ENCODE measurements at regions not wholly inside any gene's neighbourhood (a gene's known extent, or its start where the extent isn't known, plus 50 kb on each side); places are given as distances from the start of the nearest gene placed in this dataset.

DNA sequence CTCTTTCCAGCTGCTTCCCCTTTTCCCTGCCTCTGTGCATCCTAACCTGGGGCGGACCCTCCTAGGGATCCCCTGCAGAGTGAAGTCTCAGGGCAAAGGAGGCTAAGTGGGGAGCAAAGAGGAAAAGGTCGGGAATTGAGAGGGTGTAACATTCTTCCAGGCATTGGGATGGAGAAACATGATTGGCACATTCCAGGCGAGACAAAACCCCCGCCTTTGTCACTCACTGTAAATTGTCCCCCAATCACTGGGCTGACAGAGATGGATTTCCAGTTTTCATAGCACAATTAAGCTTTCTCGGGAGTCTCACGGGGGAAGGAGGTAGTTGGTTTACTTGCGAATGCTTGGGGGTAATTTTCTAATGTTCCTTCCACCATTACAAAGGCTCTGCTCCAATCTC lies 74.9 kb downstream of the MIAT start:
- DNase-seq (ENCODE audit: low read depth): no peak

DNA sequence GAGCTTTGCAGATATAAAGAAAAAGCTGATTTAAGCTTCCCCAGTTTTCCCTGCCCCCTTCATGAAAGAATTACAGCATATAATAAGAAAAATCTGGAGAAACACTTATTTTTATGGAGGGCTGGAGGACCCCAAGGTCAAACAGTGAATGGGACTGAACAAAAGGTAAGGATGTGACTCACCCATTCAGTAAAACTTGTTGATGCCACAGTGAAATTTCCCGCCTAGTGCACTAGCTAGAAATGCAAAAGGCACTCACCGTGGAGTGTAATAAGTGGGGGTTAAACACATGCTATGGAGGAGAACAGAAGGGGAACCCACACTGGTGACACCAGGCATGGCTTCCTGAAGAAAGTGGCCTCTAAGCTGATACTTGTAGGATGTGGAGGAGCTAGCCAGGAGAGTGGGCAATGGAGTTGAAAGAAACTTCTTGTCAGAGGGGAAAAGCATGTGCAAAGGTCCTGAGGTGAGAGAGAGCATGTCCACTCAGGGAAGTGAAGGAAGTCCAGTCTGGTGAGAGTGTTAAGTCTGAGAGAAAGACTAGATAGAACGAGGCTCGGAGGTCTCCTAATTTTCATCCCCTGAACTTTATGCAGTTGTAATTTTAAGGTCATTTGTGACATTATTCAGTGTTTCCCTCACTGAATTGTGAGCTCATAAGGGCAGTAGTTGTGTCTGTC lies 77.1 kb downstream of the MIAT start:
- DNase-seq (ENCODE audit: low read depth): no peak

DNA sequence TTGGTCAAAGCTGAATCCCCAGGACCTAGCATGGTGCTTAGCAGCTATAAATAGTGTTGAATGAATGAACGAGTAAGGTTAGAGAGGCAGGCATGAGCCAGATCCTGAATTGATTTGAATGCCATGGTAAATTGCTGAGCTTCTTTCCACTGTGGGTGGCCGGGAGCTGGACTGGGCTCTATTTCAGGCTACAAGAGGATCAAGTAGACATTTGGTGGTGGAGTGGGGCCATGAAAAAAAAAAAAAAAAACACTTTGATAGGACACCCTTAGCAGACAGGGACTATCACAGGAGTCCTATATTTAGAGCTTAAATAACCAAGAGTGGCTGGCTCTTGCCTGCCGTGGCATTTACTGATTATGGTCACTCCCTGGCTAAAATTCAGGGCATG lies 77.6 kb downstream of the MIAT start:
- no peak for DNase-seq (ENCODE audit: low read depth)

DNA sequence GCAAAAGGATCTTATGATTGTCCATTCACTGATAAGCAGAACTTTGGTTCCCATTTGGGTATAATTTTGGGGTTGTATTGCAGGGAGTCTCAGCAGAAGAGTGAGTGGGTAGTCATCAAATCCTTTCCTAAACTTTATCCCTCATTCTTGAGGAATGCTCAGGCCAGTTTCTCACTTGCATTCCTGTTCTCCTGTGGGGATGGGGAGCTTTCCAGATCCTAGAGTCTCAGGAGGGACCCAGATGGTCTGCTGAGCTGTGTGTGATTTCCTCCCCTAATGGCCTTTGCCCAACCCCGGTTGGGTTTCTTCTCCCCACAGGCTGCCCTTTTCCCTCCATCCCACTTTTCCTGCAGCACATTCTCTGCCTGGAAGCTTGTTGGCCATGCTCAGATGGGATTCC lies 79.9 kb downstream of the MIAT start:
- DNase-seq (ENCODE audit: low read depth): no peak

DNA sequence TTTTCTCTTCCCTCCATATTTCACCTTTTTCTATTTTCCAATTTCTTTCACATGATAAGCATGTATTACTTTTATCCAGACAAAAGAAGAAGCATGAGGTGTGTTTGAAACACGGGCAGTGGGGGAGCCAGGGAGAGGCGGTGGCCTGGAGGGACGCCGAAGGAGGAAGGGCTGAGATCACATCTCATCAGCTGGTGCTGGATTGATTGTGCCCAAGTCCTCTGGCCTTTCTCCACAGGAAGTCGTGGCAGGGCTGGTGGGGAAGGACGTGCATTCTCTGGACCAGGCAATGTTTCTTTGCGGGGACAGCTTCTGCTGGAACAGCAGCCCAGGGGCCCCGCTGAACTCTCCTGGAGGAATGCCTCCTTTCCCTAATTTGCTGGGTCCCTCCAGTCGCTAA lies 82.9 kb downstream of the MIAT start:
- no peak for DNase-seq (ENCODE audit: low read depth)

DNA sequence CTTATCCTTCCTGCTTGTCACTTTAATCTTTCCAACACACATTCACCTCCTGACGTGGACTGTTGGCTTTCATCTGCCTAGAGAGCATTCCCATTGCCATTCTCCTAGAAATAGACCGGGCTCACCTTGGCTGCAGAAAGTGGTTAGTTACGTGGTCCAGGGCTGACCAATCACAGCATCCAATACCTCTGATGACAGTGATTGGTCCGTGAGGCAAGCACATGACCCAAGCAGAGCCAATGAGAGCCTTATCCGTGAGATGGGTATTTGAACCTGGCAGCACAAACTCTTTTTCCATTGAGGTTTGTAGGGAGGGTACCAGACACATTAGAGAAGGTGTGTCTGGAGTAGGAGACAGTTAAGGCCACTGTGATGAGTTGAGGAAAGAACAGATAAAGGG lies 85.8 kb downstream of the MIAT start:
- DNase-seq (ENCODE audit: low read depth): no peak

DNA sequence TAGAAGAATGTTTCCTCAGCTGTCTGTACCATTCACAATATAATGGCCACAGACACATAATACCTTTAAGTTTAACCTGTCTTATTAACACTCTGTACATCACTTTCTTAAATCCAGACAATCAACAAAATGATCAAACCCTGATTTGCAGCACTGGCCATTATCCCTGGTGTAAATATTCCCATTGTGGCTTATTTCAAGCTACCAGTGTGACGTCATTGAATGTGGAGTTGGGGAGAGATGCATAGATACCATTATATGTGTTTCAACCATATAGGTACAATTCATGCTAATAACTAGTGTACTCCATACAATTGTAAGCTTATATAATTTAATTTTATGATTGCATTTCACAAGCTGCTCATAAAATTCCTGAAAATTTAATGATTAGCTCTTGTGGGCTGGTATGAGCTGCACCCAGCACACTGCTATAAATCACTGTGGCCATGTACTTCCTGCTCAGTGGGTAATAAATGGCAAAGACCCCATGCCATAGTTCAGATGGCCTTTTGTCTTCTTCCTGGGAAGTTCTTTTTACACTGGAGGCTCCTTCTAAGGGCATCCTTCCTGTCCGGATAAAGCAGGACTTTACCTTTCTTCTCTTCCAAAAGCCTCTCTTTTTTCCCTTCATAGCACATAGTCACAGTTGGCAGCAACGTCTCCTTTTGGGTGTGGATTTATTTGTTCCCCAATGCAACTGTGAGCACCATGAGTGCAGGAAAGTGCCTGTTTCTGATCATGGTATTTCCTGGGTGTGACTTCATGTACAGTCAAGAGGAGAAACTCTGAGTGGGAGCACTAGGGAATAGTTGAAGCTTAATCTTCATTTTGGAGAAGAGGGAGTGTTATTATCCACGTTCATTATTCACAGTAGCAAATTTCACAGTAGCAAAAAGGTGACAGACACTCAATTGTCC lies 87.8 kb downstream of the MIAT start:
- no peak for DNase-seq (ENCODE audit: low read depth)

DNA sequence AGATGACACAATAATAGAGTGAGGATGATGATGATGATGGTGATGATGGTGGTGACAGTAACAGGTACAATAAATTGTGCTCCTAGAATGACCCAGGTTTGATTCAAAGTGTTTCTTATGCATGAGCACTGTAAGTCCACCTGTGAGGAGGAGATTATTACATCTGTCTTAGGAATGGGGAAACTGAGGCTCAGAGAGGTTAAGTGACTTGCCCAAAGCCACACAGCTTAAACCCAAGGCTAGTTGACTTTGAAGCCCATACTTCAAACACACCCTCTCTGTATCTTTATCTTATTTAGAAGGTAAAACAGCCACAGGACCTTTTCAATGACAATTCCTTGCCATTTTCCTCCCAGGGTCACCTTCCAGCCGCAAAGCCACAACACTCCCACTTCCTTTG lies 88.9 kb downstream of the MIAT start:
- DNase-seq (ENCODE audit: low read depth): no peak

DNA sequence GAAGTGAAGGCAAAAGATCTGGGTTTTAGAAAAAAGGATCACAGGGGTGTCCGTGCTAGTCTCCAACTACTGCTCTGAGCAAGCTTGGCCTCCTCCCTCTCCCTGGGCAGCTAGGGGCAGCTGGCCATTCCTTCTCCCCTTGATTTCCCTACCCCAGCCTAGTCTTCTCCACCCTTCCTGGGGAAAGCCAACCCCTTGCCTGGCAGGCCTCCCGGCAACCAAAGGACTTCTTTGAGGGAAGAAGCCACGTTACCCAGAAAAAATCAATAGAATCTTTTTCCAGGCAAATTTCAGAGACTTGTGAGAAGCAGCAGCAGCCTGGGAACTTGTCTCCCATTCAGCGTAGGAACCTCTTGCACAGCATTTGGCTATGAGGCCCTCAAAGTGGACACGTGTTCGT lies 91.5 kb downstream of the MIAT start:
- DNase-seq (ENCODE audit: low read depth): no peak

DNA sequence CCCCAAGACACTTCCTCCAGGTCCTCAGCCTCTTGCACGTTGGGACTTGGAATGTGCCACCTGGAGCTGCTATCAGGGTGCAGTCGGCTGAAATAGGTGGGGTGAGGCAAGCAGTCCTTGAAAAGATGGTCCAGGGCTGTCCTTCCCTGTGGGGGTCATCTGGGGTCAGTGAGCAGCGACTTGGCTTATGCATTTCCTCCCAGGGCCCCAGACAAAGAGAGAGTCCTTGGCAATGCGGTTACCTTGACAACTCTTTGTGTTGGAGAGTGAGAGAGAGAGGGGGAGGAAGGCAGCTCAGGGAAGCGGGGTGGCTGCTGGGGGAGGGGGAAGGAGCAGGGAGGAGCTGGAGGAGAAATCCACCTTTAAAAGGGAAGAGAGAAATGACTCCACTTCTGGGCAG lies 93.8 kb downstream of the MIAT start:
- no peak for DNase-seq (ENCODE audit: low read depth)

DNA sequence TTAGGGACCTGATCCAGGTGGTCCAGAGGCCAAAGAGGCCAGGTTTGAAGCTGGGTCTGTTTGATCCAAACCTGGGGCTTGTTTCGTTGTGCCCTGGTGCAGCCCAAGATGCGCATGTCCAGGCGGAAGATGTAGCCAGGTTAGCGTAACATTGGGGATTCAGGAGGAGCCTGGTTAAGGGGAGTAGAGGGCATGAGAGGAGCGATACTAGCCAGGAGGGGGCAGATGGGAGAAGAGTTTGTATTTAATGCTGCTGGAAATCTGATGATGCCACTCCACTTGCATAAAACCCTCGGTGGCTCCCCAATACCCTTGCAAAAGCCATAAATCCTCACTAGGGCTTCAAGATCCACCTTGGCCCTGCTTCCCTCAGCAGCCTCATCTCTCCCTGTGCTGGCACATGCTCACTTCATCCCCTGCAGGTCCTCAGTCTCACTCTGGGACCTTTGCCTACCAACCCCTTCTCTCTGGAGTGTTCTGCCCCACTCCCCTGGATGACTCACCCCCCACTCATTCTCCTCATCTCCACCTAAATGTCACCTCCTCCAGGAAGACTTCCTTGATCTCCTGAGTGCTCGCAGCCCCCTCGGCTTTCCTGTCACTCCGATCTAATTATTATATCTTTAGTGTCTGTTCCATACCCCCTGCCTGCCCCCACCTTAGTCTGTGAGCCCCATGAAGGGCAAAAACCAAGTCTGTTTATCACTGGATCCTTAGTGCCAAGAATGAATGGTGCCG lies 95.9 kb downstream of the MIAT start:
- DNase-seq (ENCODE audit: low read depth): no peak

DNA sequence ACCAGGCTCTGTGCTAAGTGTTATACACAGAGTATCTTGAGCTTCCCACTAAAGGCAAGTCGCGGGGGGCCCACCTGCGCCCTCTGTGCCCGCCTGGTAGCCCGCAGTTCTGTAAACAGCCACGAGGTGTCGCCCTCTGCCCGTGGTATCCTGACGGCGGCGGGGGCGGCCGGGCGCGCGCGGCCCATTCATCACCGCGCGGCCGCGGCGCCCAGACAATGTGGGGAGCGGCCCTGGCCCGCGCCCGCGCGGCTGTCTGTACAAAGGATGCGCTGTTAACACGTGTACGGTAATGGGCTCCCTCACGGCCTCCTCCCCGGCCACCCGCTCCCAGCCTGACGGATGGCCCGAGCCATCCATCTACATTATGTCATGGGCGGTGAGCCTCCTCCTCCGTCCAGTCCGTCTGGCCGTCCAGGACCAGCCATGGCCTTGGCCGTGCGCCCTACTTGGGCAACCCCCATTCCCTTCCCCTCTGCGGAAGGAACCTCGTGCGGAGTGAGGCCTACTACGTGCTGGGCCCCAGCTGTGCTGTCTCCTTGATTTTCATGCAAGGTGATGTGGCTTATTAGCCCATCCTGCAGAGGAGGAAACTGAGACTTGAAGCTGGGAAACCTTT lies 99.4 kb downstream of the MIAT start:
- DNase-seq (ENCODE audit: low read depth): peak; percentile 4

DNA sequence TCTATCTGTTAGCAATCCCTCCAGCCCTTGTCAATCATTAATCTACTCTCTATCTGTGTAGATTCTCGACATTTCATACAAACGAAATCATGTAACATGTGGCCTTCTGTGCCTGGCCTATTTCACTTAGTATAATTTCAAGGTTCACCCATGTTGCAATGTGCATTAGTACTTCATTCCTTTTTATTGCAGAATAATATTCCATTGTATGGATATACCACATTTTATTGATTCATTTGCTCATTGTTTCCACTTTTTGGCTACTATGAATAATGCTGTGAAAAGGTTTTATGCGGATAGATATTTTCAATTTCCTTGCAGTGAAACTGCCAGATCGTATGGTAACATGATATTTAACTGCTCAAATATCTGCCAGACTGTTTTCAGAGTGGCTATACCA lies 100.1 kb downstream of the MIAT start:
- no peak for DNase-seq (ENCODE audit: low read depth)

DNA sequence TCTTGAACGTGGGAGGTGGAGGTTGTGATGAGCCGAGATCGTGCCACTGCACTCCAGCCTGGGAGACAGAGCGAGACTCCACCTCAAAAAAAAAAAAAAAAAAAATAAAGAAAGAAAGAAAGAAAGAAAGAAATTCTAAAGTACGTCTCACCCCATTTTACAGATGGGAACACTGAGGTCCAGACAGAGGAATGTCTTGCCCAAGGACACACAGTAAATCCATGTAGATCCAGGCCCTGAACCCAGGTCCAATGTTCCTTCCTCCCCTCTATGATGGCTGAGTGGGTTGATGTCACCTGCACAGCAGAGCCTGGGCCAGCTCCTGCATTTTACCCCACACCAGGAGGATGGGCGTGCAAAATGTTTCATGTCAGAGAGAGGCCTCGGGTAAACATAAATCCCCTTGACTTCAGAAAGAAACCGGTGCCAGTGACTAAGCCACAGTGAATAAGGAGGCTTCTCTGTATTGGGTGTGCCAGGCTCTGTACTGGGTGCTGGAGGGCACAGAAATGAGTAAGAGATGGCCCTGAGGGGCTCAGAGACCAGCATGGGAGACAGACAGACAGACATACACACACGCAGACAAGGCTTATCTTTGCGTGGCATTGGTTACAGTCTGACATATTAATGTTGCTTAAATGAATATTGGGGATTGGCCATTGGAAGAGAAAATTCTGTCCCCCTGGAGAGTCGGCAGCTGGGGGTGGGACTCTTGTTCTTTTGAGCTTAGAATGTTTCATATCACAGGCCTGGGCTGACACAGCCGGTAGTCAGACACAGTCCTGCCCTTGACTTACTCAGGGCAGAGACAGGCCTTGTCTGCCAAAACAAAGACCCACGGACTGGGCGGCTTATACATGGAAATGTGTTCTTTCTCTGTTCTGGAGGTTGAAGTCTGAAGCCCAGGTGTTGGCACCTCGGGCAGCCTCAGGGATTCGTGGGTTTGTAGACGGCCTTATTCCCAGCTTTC lies 105.4 kb downstream of the MIAT start:
- DNase-seq (ENCODE audit: low read depth): no peak

DNA sequence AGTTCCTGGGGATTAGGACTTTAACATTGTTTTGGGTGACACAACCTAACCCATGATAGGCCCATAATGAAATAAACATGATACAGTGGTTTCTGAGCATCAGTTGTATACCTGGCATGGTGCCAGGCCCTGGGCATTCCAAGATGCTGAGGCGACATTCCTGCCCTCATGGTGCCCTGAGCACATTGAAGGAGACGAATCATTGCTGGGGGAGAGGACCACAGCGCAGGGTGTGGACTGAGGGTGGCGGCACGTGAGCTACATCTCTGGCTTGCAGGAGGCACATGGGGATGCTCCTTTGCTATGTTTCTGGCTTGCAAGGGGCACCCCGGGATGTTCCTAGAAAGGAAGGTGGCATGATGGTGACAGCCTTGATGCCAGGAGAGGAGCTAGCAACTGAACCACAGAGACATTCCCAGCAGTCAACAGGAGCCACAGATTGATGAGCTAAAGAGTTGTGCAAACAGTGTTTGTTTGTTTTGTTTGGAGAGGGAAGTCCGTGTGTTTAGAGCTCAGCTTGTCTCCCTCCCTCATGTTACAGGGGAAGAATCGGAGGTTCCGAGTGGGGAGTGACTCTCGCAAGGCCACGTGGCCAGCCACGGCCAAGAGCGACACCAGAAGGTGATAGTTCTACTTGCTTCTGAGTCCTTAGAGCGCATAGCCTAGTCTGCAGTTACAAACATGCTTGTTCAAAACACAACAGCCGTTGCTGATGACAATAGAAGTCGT lies 106.4 kb downstream of the MIAT start:
- DNase-seq (ENCODE audit: low read depth): no peak

DNA sequence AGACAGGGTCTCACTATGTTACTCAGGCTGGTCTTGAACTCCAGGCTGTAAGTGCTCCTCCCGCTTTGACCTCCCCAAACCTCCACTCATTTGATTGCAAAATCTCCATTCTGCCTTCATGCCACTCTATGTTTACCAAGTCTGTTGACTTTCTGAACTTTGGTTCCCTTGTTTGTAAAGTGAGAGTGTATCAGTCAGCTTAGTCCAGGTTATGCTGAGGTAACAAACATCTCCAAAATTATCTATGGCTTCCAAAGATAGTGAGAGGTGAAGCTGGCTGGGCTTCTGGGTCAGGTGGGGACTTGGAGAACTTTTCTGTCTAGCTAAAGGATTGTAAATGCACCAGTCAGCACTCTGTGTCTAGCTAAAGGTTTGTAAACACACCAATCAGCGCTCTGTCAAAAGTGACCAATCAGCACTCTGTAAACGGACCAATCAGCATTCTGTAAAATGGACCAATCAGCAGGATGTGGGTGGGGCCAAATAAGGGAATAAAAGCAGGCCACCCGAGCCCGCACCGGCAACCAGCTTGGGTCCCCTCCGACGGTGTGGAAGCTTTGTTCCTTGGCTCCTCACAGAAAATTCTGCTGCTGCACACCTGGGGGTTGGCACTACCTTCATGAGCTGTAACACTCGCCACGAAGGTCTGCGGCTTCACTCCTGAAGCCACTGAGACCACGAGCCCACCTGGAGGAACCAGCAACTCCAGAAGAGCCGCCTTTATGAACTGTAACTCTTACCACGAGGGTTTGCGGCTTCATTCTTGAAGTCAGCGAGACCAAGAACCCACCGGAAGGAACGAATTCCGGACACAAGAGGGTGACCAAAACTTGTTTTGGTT lies 109.3 kb downstream of the MIAT start:
- DNase-seq (ENCODE audit: low read depth): no peak

DNA sequence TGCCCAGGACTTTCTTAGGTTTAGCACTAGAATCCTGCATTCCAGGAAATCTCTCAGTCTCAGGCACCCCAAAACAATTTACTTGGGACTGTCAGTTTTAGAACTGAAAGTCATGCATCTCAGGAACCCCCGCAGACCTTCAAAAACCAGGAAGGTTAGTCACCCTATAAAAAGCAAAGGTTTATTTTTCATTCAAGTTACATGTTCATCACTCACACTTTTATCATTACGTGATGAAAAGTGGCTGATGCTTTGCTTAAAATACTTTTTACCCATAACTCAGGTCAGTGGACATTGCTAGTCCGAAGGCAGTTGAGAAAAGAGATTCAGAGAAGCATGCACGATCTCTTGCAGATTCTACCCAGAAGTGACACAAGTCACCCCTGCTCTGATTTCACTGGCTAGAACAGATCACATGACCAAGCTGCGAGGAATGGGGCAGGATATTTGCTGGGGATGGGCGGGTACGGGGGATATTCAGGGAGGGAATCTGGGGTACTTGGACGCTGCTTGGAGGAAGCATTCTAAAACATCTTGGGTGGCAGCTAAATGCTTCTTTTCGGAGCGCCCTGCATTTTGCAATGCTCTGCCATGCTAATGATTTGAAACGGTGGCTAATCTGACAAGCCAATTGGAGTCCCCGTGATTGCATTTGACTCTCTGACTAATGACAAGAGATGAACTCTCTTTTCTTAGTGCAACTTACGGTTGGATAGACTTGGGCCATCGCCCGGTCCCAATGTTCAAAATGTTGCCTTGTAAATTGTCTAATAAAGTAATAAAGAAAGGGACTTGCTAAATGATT lies 110.2 kb downstream of the MIAT start:
- DNase-seq (ENCODE audit: low read depth): no peak

DNA sequence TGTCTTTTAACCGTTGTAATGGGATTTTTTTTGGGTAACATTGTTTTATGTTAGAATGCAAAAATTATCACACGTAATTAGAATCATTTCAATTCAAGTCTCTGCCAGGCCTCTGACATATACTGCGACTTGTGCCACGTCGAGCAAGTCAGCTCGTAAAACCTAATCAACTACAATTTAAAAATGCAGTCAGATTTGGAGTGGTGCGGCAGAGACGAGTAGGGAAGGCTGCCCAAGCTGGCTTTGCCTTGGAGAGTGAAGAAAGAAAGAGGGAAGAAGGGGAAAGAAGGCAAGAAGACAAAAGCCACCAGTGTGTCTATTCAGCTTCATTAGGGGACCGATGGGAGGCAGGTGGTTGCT lies 110.7 kb downstream of the MIAT start:
- DNase-seq (ENCODE audit: low read depth): no peak

DNA sequence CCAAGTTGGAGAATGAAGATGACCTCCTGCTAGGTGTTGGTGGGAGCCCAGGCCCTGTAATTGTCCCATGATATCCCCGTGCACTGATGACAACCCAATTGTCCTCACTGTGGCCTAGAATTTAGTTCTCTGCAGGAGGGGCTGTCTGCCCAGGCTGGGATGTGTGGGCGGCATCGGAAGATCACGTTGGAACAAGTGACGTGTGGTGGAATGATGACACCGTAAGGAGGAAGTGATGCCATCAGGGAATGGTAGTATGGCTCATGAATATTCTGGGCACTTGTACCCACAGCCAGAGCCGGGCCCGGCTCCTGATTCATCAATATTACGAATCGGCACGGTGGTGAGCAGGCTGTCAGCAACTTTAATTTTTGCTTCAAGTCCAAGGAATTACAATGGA lies 111.6 kb downstream of the MIAT start:
- DNase-seq (ENCODE audit: low read depth): no peak
